ENCODE measurements at regions not wholly inside any gene's neighbourhood (a gene's known extent, or its start where the extent isn't known, plus 50 kb on each side); places are given as distances from the start of the nearest gene placed in this dataset.
"Not testable (repeated sequence)": the region's sequence is repeated elsewhere in the genome, so short reads cannot be mapped to it uniquely, and the experiment has no call there.

DNA sequence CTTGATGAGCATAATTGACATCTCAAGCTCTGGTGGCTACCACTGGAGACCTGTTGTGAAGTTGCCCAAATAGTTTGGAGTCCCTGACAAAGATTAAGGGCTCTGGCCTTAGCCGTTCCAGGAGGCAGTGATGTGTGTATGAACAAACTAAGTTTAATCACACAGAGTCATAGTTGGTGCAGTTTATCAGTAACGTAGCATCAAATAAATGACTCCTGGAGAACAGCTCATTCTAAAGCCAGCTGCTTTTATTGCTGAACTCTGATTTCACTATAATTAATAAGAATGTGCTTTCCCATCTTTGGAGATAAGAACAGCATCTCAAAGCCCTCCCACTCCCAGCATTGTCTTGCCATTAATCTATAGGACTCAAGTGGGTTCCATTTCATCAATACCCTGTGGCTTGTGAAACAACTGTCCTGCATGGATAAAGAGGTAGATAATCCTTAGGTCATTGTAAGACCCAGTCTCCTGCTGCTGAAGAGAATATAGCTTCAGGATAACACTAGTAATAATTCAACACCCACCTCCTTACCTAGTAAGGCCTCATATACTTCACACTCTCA, 211.4 kb upstream of the THUMPD2 start:
- DNase-seq (ENCODE audit: low spot score): no peak
- Histone ChIP-seq H3K4me3 (no peak overlapping the region), H3K36me3 (no peaks in the 10 kb centered on the region), H3K27ac (no peak overlapping the region), H3K27me3 (replicated peaks; ENCODE audit: insufficient read depth) (no peaks in the 10 kb centered on the region), H3K9me3 (no peaks in the 10 kb centered on the region), H3K4me1 (replicated peaks) (no peaks in the 10 kb centered on the region)
- WGBS: 41% methylated on average over 2 of the region's 2 CpGs
- intact Hi-C loops (cut with DNase I): no loop called here
- no peak for TF ChIP-seq POLR2A (IDR thresholded peaks at IDR 0.05)
- TF ChIP-seq, protein P1, sequence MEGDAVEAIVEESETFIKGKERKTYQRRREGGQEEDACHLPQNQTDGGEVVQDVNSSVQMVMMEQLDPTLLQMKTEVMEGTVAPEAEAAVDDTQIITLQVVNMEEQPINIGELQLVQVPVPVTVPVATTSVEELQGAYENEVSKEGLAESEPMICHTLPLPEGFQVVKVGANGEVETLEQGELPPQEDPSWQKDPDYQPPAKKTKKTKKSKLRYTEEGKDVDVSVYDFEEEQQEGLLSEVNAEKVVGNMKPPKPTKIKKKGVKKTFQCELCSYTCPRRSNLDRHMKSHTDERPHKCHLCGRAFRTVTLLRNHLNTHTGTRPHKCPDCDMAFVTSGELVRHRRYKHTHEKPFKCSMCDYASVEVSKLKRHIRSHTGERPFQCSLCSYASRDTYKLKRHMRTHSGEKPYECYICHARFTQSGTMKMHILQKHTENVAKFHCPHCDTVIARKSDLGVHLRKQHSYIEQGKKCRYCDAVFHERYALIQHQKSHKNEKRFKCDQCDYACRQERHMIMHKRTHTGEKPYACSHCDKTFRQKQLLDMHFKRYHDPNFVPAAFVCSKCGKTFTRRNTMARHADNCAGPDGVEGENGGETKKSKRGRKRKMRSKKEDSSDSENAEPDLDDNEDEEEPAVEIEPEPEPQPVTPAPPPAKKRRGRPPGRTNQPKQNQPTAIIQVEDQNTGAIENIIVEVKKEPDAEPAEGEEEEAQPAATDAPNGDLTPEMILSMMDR (IDR thresholded peaks at IDR 0.05): no peak
- no peak for TF ChIP-seq POLR2AphosphoS5 (IDR thresholded peaks at IDR 0.05)

DNA sequence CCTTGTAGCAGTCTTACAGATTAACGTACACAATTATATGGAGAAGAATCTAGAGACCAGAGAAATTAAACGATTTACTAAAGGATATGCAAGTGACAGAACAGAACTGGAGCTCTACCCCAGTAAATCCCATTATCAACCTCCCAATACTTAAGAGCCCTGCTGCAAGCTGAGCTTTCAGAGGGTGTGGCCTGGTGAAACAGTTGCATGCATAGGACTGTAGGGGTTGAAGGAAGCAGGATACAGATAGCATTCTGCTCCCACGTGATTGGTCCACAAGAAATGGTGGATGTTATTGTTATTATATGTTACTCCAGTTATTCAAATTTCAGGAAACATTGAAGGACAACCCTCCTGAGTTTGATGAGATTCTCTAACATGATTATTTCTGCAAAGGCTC, 210.8 kb upstream of the THUMPD2 start:
- intact Hi-C loops (cut with DNase I): no loop called here
- no peak for TF ChIP-seq POLR2A (IDR thresholded peaks at IDR 0.05)
- TF ChIP-seq, protein P1 (IDR thresholded peaks at IDR 0.05): no peak
- DNase-seq (ENCODE audit: low spot score): no peak

DNA sequence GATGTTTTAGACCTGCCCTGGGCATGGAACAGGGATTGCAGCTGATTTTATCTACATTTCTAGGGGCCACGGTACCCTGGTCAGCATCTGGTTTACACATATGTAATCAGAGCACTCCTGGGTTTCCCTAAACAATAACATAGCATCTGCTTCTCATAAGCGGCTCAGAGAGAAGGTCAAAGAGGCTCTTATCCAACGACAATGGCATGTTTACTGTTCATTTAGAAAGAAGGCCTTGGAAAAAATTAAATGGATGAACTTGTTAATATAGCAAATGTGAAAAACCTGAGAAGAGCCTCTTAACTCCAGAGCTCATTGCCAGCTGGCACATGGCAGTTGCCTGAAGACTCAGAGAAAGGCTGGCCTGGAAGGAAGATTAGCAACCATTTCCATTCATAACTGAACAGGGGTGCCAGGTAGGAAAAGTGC, 202.8 kb upstream of the THUMPD2 start:
- no peaks in the 10 kb centered on the region for H3K9me3 ChIP-seq
- no peak for DNase-seq (ENCODE audit: low spot score)
- H3K27ac ChIP-seq: no peak overlapping the region
- no peaks in the 10 kb centered on the region for H3K27me3 ChIP-seq (replicated peaks; ENCODE audit: insufficient read depth)
- no peak overlapping the region for H3K4me3 ChIP-seq
- no peaks in the 10 kb centered on the region for H3K36me3 ChIP-seq
- TF ChIP-seq POLR2AphosphoS5 (IDR thresholded peaks at IDR 0.05): no peak
- no peak for TF ChIP-seq POLR2A (IDR thresholded peaks at IDR 0.05)
- TF ChIP-seq, protein P1 (IDR thresholded peaks at IDR 0.05): no peak
- H3K4me1 ChIP-seq (replicated peaks): no peaks in the 10 kb centered on the region
- intact Hi-C loops (cut with DNase I): no loop called here
- 44% methylated on average over 3 of the region's 3 CpGs for whole genome bisulfite sequencing

More for the DNA sequence above, 210.8 kb upstream of the THUMPD2 start:
- Histone ChIP-seq H3K4me3 (no peak overlapping the region), H3K27ac (no peak overlapping the region), H3K36me3 (no peaks in the 10 kb centered on the region), H3K4me1 (replicated peaks) (no peaks in the 10 kb centered on the region), H3K27me3 (replicated peaks; ENCODE audit: insufficient read depth) (no peaks in the 10 kb centered on the region), H3K9me3 (no peaks in the 10 kb centered on the region)
- WGBS: 65% methylated on average over 3 of the region's 3 CpGs

DNA sequence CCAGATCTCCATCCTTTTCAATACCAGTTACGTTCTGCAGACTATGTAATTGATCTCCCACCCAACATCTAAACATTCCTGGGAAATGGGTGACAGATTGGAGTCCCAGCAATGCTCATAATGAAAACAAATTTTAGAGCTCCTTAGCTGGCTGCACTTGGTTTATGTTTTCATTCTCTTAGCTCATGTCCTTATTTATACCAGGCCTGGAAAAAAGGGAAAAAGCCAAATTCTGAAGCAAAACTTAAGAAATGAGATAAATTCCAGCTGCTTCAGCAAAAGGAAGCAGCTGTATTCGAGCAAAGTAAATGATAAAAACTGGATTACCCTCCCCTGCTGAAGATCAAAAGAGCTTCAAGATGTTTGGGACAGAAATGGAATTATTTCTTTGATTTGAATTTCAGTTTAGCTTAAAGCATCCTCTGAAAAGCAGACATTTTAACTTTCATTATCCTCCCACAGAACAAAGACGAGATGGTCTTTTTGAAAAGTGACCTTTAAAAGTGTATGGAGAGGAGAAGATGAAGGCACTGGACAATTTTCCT, 196.5 kb upstream of the THUMPD2 start:
- intact Hi-C loops (cut with DNase I): no loop called here
- Histone ChIP-seq H3K4me1 (replicated peaks) (no peaks in the 10 kb centered on the region), H3K27me3 (replicated peaks; ENCODE audit: insufficient read depth) (no peaks in the 10 kb centered on the region), H3K36me3 (no peaks in the 10 kb centered on the region), H3K9me3 (no peaks in the 10 kb centered on the region), H3K4me3 (no peak overlapping the region), H3K27ac (no peak overlapping the region)
- TF ChIP-seq, protein P1 (IDR thresholded peaks at IDR 0.05): no peak
- no peak for TF ChIP-seq POLR2A (IDR thresholded peaks at IDR 0.05)
- no peak for TF ChIP-seq POLR2AphosphoS5 (IDR thresholded peaks at IDR 0.05)
- 68% methylated on average over 3 of the region's 3 CpGs for WGBS
- no peak for DNase-seq (ENCODE audit: low spot score)

DNA sequence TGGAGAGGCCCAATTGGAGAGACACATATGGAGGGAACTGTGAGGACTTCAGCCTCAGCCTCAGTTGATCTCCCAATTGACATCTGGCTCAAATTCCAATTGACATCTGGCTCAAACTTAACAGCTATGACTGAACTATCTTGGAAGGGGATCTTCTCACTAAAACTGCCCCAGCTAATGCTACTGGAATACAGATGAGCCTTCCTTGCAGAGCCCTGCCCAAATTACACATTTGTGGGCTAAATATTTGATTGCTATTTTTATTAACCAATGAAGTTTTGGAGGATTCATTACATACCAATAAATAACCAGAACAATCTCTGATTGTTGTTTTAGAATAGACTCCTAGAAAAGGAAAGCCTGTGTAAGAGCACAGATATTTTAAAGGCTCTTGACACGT, 189.0 kb upstream of the THUMPD2 start:
- H3K9me3 ChIP-seq: no peaks in the 10 kb centered on the region
- TF ChIP-seq, protein P1 (IDR thresholded peaks at IDR 0.05): no peak
- TF ChIP-seq POLR2A (IDR thresholded peaks at IDR 0.05) (no peak), POLR2AphosphoS5 (IDR thresholded peaks at IDR 0.05) (no peak)
- H3K27me3 ChIP-seq (replicated peaks; ENCODE audit: insufficient read depth): no peaks in the 10 kb centered on the region
- no peaks in the 10 kb centered on the region for H3K36me3 ChIP-seq
- no peak overlapping the region for H3K27ac ChIP-seq
- no peak overlapping the region for H3K4me3 ChIP-seq
- 69% methylated on average over 1 of the region's 1 CpG for WGBS
- no peaks in the 10 kb centered on the region for H3K4me1 ChIP-seq (replicated peaks)
- no peak for DNase-seq (ENCODE audit: low spot score)
- intact Hi-C loops (cut with DNase I): no loop called here

DNA sequence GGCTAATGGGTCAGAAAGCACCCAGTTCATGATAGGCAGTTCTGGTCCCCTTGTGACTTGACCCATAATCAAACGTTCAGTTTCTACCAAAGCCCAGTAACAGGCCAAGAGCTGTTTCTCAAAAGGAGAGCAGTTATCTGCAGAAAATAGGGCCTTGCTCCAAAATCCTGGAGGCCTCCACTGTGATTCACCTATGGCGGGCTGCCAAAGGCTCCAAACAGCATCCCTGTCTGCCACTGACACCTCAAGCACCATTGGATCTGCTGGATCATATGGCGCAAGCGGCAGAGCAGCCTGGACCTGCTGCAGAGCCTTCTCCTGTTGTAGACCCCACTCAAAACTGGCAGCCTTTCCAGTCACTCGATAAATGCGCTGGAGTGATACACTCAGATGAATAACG, 181.6 kb upstream of the THUMPD2 start:
- H3K9me3 ChIP-seq; intact Hi-C loops (cut with DNase I): not testable (repeated sequence)
- WGBS: 84% methylated on average over 7 of the region's 7 CpGs

More for the DNA sequence above, 181.6 kb upstream of the THUMPD2 start:
- H3K27ac ChIP-seq; H3K27me3 ChIP-seq (replicated peaks; ENCODE audit: insufficient read depth); DNase-seq (ENCODE audit: low spot score); H3K4me3 ChIP-seq; H3K4me1 ChIP-seq (replicated peaks); H3K36me3 ChIP-seq: not testable (repeated sequence)
